Activated CD8-positive, alpha-beta memory T cell treated with anti-CD3 and anti-CD28 coated beads for 1 hour (primary cell): ENCODE measurements at regions not wholly inside any gene's neighbourhood (a gene's known extent, or its start where the extent isn't known, plus 50 kb on each side); places are given as distances from the start of the nearest gene placed in this dataset.

Experiments used
- DNase-seq, 2 donors: peaks; one replicate each; pipeline ENCODE4 v3.0.0-alpha.2; 2020; ENCODE audit warnings: low read depth in 1 of 2; ENCODE audit errors: extremely low read depth in 1 of 2

- no peak for DNase-seq
Measured at GRCh38 chr3:170784406-170784805, 85.6 kb downstream of the RPL22L1 start.

DNA sequence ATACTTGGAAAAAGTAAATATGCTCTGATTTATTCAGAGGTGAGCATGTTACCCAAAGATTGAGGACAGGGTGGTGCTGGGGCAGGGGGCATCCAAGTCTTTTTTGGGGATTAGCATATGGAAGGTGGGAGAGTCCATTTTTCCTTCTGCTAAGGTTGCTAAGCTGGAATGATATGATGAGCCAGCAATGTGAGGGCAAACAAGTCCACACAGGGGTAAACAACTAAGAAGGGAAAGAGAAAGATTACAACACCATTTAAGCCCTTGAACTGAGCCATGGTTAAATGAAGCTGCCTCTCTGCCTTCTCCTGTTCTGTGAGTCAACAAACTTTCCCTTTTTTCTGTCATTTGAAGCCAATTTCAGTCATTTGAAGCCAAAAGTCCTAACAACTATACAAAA, 89.0 kb downstream of the RPL22L1 start:
- DNase-seq = no peak

DNA sequence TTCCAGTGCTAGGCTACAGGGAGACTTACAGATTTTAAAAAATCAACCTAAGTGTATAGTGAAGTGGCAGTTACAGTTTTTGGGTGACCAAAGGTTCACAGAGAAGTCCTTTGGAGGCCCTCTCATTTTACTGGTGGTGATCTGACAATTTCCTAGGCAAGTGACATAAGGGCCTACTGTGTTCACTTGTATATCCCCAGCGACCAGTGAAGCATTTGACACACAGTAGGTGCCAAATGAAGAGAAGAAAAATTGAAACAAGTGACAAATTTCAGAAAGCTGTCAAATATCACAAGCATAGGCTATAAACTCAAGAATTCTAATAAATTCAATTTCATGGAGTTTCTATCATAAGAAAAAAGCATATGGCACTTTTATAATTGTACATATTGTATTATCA, 89.5 kb downstream of the RPL22L1 start:
- no peak for DNase-seq

DNA sequence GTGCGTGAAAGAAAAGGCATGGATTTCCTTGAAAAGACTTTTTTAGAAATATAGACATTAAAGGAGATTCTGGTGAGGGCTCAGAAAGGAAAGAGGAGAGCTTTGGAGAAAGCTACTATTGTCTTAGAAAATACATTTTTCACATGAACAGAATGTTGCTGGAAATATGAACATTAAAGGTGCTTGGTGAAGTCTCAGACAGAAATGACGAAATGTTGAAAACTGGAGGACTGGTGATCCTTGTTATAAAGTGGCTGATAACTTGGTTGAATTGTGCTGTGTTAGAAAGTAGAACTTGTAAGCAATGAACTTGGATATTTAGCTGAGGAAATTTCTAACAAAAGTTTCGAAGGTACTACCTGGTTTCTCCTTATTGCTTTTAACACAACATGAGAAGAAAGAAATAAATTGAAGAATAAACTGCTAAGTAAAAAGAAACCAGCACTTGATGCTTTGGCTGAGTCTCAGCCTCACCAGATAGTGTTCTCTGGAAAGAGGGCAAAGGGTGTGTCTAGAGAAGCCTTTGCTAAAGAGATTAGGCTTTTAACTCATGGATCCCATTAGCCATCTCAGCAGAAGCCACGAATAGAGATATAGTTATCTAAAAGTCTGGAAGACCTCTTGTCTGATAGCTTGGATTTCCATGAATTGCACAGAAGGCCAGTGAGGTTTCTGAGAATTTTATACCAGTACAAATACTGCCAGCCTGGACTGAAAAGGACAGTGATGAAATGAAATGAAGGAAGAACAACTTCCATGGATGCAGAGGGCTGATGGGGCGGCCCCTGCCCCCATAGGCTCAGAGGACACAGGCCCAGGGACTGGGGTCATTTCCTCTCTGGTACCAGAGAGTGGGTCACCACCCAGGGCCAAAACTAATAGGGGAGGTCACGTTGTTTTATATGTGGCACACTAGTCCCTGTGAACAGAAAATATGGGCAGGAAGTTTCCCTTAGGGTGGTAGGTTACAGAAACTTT, 91.5 kb downstream of the RPL22L1 start:
- DNase-seq = no peak

GRCh38 chr3:170777564-170777926, 92.5 kb downstream of the RPL22L1 start:
- DNase-seq = no peak

GRCh38 chr3:170776887-170777563, 93.0 kb downstream of the RPL22L1 start:
- DNase-seq = no peak

DNA sequence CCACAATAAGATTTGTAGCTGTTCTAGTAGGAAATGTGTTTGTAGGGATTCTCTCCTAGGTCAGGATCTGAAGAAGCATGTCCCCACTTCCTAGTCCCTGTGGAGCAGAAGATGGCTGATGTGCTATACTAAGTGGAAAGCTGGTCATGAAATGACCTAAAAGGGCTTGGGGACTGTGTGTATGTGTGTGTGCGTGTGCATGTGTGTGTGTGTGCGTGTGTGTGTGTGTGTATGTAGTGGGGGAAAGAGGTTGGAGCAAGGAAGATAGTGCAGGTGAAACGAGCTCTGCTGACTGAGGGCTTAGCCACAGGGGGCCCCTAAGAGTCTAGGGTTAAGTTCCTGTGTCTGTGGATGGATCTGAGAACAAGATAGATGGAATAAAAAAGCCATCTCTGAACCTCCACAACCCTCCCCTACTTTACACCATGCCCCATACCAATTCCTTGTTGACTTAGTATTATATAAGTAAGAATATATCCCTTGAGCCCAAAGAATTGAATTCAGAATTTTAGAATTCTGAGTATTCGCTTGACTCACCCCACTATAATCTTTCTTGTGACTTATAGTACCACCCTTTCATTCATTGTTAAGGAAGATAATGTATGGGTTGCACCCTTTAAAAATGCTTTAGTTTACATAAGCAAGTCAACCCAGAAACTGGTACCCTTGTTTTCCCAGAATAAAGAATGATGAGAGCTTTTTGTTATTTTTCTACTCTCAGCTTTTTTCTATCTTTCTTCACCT, 96.1 kb downstream of the RPL22L1 start:
- DNase-seq = no peak

DNA sequence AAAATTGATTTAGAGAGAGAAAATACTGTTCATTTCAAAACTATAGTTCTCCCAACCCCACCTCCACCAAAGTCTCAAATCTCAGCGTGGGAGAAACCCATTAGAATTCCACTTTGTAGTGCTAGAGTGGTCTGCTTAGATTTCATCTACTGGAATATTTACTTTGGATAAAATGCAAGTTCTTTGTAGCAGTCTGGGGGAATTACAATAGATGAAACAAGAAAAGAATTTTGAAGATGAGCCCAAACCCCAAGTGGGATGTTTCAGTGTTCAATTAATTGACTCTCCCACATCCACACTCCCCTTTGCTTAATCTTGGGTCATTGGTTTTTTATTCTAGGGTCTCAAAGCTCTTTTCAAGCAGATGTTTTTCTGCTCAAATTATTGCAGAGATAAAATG, 97.8 kb downstream of the RPL22L1 start:
- DNase-seq = no peak

GRCh38 chr3:170768334-170768801, 101.6 kb downstream of the RPL22L1 start:
- DNase-seq = no peak

DNA sequence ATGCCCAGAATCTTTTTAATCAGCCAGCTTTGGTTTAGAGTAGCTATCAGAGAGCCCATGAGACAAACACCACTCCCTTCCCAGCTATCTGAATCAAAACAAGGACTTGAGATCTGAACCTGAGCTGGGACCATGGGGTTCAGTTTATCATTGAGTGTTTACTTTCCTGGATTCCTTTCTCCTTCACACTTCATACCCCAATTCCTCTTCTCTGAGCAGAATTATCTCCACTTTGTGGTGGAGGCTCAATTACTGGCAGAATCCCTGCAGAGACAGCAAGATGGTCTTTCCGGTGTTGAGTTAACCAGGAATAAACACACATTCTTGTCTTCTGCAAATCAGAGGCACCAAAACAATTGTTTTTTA, 102.4 kb downstream of the RPL22L1 start:
- no peak for DNase-seq

DNA sequence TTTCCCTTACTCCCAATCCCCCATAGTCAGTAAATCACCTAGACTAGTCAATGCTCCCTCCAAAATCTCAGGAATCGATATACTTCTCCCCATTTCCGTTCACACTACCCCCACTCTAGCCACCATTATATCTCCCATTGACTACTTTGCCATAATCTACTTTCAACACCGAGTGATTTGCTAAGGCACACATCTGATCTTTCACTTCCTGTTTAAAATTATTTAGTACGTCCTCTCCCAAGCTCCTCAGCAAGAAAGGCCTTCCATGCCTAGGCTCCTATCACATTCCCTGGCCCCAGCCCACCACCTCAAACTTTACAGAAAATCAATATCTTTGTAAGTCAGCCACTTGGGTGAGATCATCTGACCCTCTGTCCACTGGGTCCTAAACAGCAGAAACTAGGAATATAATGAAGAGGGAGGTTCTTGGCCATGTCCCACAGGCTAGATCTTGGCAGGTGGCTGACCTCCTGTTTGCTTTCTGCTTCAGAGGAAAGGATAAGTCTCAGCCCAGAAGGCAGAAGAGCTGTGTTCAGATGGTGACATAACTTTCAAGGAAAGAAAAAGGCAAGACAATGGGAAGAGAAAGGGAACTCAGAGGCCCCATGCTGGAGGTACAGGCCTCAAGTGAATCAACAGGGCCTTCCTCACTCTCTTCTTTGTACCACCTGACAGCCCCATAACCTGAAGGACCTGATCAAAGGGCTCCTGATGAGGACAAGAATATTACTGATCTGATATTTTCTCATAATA, 103.0 kb downstream of the RPL22L1 start:
- no peak for DNase-seq

GRCh38 chr3:170766253-170766652, 103.7 kb downstream of the RPL22L1 start:
- DNase-seq = no peak

GRCh38 chr3:170765419-170766078, 104.4 kb downstream of the RPL22L1 start:
- no peak for DNase-seq

DNA sequence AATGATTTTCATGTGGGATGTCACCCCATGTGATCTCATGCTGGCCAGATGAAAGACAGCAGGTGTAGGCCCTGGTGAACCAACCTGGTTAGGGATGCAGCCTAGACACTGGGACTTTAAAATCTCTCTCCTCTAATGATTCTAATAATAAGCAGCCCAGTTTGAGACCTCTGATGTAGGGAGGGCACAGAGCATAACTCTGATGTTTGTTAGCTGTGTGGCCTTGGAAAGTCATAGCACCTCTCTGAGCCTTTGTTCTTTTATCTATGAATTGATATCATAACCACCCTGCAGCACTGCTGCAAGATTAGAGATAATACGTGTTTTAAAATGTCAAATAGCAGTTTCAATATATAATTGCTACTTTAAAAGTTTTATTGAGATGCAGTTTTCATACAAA, 106.0 kb downstream of the RPL22L1 start:
- no peak for DNase-seq

GRCh38 chr3:170762064-170762463, 107.9 kb downstream of the RPL22L1 start:
- no peak for DNase-seq

- no peak for DNase-seq
Measured at GRCh38 chr3:170761103-170761502, 108.9 kb downstream of the RPL22L1 start.

DNA sequence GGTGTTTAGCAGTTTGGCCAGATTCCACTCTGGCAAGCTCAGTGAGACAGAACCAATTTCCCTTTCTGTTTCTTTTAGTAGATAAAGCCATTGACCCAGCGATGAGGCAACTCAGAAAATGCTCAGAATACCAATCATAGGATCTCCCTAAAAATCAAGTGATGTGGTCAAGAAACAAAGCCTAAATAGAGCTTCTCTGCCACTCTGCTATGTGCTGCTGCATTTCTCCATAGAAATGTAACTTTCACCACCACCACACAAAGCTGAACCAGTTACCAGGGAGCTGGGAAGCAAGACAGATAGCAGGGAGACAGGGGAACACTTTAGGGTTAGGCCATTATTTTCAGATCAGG, 109.8 kb downstream of the RPL22L1 start:
- DNase-seq = no peak

DNA sequence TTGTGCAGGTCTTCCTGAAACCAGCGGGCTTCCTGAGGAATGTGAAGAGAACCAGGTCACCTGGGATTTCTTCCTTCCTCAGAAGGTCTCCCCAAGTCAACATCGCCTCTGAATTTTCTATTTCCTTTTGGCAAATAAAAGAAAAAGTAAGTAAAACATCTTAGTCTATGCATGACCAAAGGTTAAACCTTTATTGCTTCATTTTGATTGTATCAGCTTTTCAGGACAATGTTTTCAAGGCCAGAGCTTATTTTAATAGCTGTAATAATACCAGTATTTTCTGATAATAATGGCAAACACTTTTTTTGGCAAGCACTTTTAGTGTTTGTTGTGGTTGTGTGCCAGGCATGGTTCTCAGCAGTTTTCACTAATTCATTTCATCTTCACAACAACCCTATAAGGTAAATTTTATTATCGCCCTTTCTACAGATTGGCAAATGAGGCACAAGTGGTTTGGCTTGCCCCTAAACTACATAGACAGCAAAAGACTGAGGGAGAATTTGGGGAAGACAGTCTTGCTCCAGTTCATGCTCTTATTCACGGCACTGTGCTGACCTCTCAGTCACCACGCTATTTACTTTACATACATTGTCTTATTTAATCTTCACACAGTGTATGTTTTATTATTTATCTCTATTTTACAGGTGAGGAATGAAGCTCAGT, 110.4 kb downstream of the RPL22L1 start:
- no peak for DNase-seq

- no peak for DNase-seq
Measured at GRCh38 chr3:170757038-170757437, 113.0 kb downstream of the RPL22L1 start.

DNA sequence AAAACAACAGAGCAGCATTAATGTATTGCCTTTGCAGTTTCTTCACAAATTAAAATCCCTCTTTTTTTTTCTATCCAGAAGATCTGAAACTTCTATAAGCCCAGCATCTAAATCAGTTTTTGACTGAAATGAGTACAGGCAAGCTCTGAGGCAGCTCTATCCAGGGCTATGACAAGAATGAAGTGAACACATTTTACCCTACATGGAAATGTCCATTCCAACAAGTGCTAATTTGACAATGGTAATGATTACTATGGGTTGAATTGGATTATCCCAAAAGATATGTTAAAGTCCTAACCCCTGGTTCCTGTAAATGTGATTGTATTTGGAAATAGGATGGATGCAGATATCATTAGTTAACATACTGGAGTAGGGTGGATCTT, 115.7 kb downstream of the RPL22L1 start:
- DNase-seq = no peak
